ENCODE measurements at regions not wholly inside any gene's neighbourhood (a gene's known extent, or its start where the extent isn't known, plus 50 kb on each side); places are given as distances from the start of the nearest gene placed in this dataset.

DNA sequence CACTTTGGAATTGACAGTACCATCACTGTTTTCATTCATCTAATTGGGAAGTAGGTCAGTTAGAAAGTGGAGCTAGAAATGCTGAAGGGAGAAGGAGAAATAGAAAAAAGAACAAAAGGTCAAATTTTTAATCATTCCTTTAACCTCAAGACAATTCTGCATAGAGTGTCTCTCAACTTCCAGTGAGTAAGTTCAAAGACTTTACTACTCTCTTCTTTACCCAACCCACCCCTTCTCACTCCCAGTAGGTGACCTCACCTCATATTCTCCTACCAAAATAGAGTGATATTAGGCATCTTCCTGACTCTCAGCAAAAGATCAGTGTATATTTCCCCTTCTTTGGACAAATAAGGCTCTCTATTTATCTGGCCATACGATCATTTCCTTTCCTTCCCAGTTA, 340.0 kb upstream of the JAG1 start:
- TF ChIP-seq, protein P1, sequence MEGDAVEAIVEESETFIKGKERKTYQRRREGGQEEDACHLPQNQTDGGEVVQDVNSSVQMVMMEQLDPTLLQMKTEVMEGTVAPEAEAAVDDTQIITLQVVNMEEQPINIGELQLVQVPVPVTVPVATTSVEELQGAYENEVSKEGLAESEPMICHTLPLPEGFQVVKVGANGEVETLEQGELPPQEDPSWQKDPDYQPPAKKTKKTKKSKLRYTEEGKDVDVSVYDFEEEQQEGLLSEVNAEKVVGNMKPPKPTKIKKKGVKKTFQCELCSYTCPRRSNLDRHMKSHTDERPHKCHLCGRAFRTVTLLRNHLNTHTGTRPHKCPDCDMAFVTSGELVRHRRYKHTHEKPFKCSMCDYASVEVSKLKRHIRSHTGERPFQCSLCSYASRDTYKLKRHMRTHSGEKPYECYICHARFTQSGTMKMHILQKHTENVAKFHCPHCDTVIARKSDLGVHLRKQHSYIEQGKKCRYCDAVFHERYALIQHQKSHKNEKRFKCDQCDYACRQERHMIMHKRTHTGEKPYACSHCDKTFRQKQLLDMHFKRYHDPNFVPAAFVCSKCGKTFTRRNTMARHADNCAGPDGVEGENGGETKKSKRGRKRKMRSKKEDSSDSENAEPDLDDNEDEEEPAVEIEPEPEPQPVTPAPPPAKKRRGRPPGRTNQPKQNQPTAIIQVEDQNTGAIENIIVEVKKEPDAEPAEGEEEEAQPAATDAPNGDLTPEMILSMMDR (IDR thresholded peaks at IDR 0.05; ENCODE audit: control extremely low read depth in 1 of 3, insufficient read depth in 1 of 3, low read depth in 1 of 3, low read length in 3 of 3), result no peak
- TF ChIP-seq RAD21 (IDR thresholded peaks at IDR 0.05 in 1 of 2, conservative IDR thresholded peaks at IDR 0.05 in 1 of 2; ENCODE audit: low read depth in 2 of 2, low read length in 2 of 2) (no peak), RFX5 (IDR thresholded peaks at IDR 0.05; ENCODE audit: borderline replicate concordance, low read depth, low read length) (no peak), MAFK (IDR thresholded peaks at IDR 0.05; ENCODE audit: low read depth, low read length) (no peak), SIX5 (IDR thresholded peaks at IDR 0.05; ENCODE audit: low read depth, low read length) (no peak), YY1 (IDR thresholded peaks at IDR 0.05; ENCODE audit: low read depth, low read length) (no peak), SUZ12 (IDR thresholded peaks at IDR 0.05; ENCODE audit: low read length) (no peak), TAF1 (IDR thresholded peaks at IDR 0.05; ENCODE audit: low read depth, low read length) (no peak), JUN (IDR thresholded peaks at IDR 0.05; ENCODE audit: low read depth, low read length) (no peak)

All from H1 (cell line).